Activated CD4-positive, alpha-beta T cell treated with anti-CD3 and anti-CD28 coated beads, Interleukin-2, amount 10 ng/mL, durations not matched to agents 7 days and 5 days (primary cell): ENCODE measurements at regions not wholly inside any gene's neighbourhood (a gene's known extent, or its start where the extent isn't known, plus 50 kb on each side); places are given as distances from the start of the nearest gene placed in this dataset.
"Not testable (repeated sequence)": the region's sequence is repeated elsewhere in the genome, so short reads cannot be mapped to it uniquely, and the experiment has no call there.

Source experiments
- CTCF ChIA-PET: fragments of 350-600 bp; sonication (Branson Sonifier 250); formaldehyde crosslinking; loops from one replicate; lab custom pipeline; 2021; ENCODE audit warnings: antibody characterized with exemption; lab: Charles Lee
- POLR2A ChIA-PET: fragments of 350-600 bp; sonication (Branson Sonifier 250); formaldehyde crosslinking; loops from one replicate; lab custom pipeline; 2021; ENCODE audit warnings: antibody characterized with exemption; lab: Charles Lee
- DNase-seq: peaks from one replicate; pipeline ENCODE4 v3.0.0-alpha.2; 2020
- H3K27ac Mint-ChIP-seq: one replicate; pipeline ENCODE4 v1.8.0; 2021; ENCODE audit warnings: mild to moderate bottlenecking, moderate library complexity, mixed read lengths
- H3K27me3 Mint-ChIP-seq: one replicate; pipeline ENCODE4 v1.8.0; 2021; ENCODE audit warnings: mixed read lengths
- H3K36me3 Mint-ChIP-seq: one replicate; pipeline ENCODE4 v1.8.0; 2021; ENCODE audit warnings: low read depth, mixed read lengths
- H3K4me1 Mint-ChIP-seq: one replicate; pipeline ENCODE4 v1.8.0; 2021; ENCODE audit warnings: mixed read lengths
- H3K4me3 Mint-ChIP-seq: one replicate; pipeline ENCODE4 v1.8.0; 2021; ENCODE audit warnings: mild to moderate bottlenecking, moderate library complexity, mixed read lengths
- H3K9me3 Mint-ChIP-seq: one replicate; pipeline ENCODE4 v1.8.0; 2021; ENCODE audit warnings: mixed read lengths

DNA sequence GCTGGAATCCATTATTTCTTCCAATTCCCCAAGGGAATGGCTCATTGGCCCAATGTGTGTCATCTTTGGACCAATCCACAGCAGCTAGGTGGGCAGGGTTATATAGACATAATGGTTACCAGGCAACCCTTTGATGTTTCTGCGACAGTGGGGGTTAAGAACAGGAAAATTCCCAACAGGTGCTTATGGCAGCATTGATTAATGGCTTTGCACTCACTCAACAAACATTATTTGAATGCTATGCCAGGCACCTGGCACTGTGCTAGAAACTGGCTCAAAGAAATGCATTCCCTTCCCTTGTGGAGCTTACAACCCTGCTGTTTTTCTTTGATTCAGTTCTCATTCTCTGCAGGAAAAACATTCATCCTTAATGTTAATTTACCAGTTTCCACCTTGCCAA lies 1221.0 kb downstream of the AACS start:
- CTCF ChIA-PET, result interaction anchor here (0.6 kb wide), 1 partner anchor 30 kb away, joined by 3 read pairs; no protein-coding TSS in a partner anchor
- H3K4me3 Mint-ChIP-seq, result no peak overlapping the region
- no peaks in the 10 kb centered on the region for H3K27me3 Mint-ChIP-seq

DNA sequence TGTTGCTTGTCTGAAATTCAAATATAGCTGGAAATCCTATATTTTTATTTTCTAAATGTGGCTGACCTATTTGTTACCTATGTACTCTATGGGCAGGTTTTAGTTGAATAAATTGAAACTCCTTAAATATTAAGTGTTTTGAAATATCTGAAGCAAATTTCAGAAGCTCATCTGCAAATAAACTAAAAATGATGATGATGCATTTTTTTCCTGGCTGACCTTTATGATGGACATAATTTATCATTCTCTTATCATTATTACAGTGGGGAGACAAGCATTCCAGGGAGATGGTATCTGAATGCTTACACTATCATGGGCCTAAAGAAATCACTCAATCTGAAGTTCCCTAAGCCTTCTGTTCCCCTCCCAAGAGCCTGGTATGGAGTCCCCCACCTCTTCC lies 1225.2 kb downstream of the AACS start:
- Mint-ChIP-seq H3K27ac (no peak overlapping the region), H3K4me3 (no peak overlapping the region), H3K4me1 (no peaks in the 10 kb centered on the region), H3K9me3 (peaks cover 16% of the 10 kb centered on the region), H3K36me3 (no peaks in the 10 kb centered on the region), H3K27me3 (no peaks in the 10 kb centered on the region)
- DNase-seq, result no peak
- ChIA-PET POLR2A (no interaction called here), CTCF (no interaction called here)

More for the DNA sequence above, 1221.0 kb downstream of the AACS start:
- peaks cover 10% of the 10 kb centered on the region for H3K9me3 Mint-ChIP-seq
- no peak overlapping the region for H3K27ac Mint-ChIP-seq
- DNase-seq, result no peak
- H3K4me1 Mint-ChIP-seq, result no peaks in the 10 kb centered on the region
- H3K36me3 Mint-ChIP-seq, result no peaks in the 10 kb centered on the region
- POLR2A ChIA-PET, result no interaction called here

- CTCF ChIA-PET, H3K27me3 Mint-ChIP-seq, DNase-seq, H3K36me3 Mint-ChIP-seq, H3K4me3 Mint-ChIP-seq, H3K27ac Mint-ChIP-seq, H3K4me1 Mint-ChIP-seq, POLR2A ChIA-PET: not testable (repeated sequence)
- H3K9me3 Mint-ChIP-seq, result peaks cover 15% of the 10 kb centered on the region
Measured at GRCh38 chr12:126291987-126292386, 1226.8 kb downstream of the AACS start.

- Mint-ChIP-seq H3K9me3 (peaks cover 13% of the 10 kb centered on the region), H3K4me1 (no peaks in the 10 kb centered on the region), H3K36me3 (no peaks in the 10 kb centered on the region), H3K27ac (no peak overlapping the region), H3K4me3 (no peak overlapping the region), H3K27me3 (no peaks in the 10 kb centered on the region)
- POLR2A ChIA-PET, result no interaction called here
- CTCF ChIA-PET, result no interaction called here
- DNase-seq, result no peak
Measured at GRCh38 chr12:126295652-126296051, 1230.4 kb downstream of the AACS start.

- H3K27me3 Mint-ChIP-seq, result no peaks in the 10 kb centered on the region
- peaks cover 12% of the 10 kb centered on the region for H3K9me3 Mint-ChIP-seq
- ChIA-PET POLR2A (no interaction called here), CTCF (no interaction called here)
- DNase-seq, result no peak
- H3K4me3 Mint-ChIP-seq, result no peak overlapping the region
- H3K27ac Mint-ChIP-seq, result no peak overlapping the region
- H3K36me3 Mint-ChIP-seq, result no peaks in the 10 kb centered on the region
- H3K4me1 Mint-ChIP-seq, result no peaks in the 10 kb centered on the region
Measured at GRCh38 chr12:126309278-126309677, 1244.0 kb downstream of the AACS start.

DNA sequence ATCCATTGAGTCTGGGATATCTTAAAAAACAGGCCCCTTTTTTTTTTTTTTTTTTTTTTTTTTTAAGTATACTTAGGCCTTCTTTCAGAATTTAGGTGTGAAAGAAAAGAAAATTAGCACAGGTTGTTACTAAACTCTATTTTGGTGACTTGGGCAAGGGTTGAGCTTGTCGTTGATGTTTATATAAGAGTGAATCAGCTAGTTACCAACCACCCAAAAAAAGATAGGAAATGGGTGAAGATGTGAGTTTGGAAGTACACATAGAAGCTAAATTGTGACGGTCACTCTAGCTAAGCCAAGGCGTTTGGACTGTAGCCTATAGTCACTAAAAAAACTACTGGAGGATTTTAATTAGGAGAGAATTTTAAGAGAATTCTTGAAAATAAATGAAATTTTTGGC lies 1247.2 kb downstream of the AACS start:
- Mint-ChIP-seq H3K4me3 (no peak overlapping the region), H3K36me3 (no peaks in the 10 kb centered on the region), H3K4me1 (no peaks in the 10 kb centered on the region), H3K9me3 (peaks cover 5% of the 10 kb centered on the region), H3K27me3 (no peaks in the 10 kb centered on the region), H3K27ac (no peak overlapping the region)
- DNase-seq, result no peak
- ChIA-PET CTCF (no interaction called here), POLR2A (no interaction called here)

DNA sequence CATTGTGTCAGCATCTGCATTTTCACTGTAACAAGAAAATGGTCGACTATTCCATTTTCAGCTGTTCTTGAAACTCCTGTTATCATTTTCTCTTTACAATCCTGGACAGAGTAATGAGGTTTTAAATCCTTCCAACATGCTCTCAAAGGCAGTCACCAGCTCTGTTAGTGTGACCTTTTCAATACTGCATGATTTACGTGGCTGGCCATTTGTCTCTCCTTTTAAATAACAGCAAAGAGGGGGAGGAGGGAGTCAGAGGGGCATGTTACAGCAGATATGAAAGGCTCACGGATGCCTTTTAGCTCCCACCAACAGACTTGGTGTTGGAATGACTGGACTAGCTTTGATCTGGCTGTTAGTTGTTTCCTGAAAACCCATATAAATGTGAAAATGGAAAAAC lies 1251.2 kb downstream of the AACS start:
- CTCF ChIA-PET, result interaction anchor here (0.6 kb wide), 2 partner anchors 31 to 1623 kb away, joined by 3 to 4 read pairs; no protein-coding TSS in a partner anchor
- no peak for DNase-seq
- H3K4me3 Mint-ChIP-seq, result no peak overlapping the region
- no peaks in the 10 kb centered on the region for H3K36me3 Mint-ChIP-seq
- H3K4me1 Mint-ChIP-seq, result no peaks in the 10 kb centered on the region
- no peaks in the 10 kb centered on the region for H3K27me3 Mint-ChIP-seq
- H3K9me3 Mint-ChIP-seq, result peaks cover under 1% of the 10 kb centered on the region
- POLR2A ChIA-PET, result no interaction called here
- no peak overlapping the region for H3K27ac Mint-ChIP-seq

GRCh38 chr12:126337556-126338441 lies 1272.6 kb downstream of the AACS start:
- no peaks in the 10 kb centered on the region for H3K4me1 Mint-ChIP-seq
- H3K9me3 Mint-ChIP-seq, result peaks cover 7% of the 10 kb centered on the region
- DNase-seq, result no peak
- H3K27me3 Mint-ChIP-seq, result no peaks in the 10 kb centered on the region
- H3K36me3 Mint-ChIP-seq, result no peaks in the 10 kb centered on the region
- CTCF ChIA-PET, result no interaction called here
- no peak overlapping the region for H3K27ac Mint-ChIP-seq
- no peak overlapping the region for H3K4me3 Mint-ChIP-seq
- POLR2A ChIA-PET, result no interaction called here

DNA sequence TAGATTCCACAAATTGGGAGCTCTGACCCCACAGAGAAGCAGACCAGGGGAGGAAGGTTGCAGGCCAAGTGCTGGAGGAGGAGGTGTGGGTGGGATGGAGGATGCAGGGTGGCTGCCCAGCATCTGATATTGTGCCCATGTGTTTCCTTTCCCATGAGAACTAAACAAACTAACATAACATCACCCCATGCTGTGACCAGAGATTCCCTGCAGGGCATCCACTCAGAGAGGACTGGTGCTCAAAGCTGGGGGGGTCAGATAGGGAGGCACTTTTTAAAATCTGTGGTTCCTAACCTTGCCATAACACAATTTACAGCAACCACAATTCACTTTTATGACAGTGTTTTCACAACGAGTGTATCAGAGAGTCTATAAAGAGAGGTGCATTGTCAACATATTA lies 1277.6 kb downstream of the AACS start:
- ChIA-PET POLR2A (no interaction called here), CTCF (no interaction called here)
- H3K27ac Mint-ChIP-seq, result no peak overlapping the region
- peaks cover 8% of the 10 kb centered on the region for H3K9me3 Mint-ChIP-seq
- no peaks in the 10 kb centered on the region for H3K36me3 Mint-ChIP-seq
- H3K27me3 Mint-ChIP-seq, result no peaks in the 10 kb centered on the region
- no peak overlapping the region for H3K4me3 Mint-ChIP-seq
- DNase-seq, result no peak
- no peaks in the 10 kb centered on the region for H3K4me1 Mint-ChIP-seq

- no peak for DNase-seq
- H3K36me3 Mint-ChIP-seq, result no peaks in the 10 kb centered on the region
- H3K27me3 Mint-ChIP-seq, result no peaks in the 10 kb centered on the region
- ChIA-PET POLR2A (no interaction called here), CTCF (no interaction called here)
- no peaks in the 10 kb centered on the region for H3K4me1 Mint-ChIP-seq
- no peak overlapping the region for H3K27ac Mint-ChIP-seq
- peaks cover 6% of the 10 kb centered on the region for H3K9me3 Mint-ChIP-seq
- H3K4me3 Mint-ChIP-seq, result no peak overlapping the region
Measured at GRCh38 chr12:126343321-126343720, 1278.1 kb downstream of the AACS start.

DNA sequence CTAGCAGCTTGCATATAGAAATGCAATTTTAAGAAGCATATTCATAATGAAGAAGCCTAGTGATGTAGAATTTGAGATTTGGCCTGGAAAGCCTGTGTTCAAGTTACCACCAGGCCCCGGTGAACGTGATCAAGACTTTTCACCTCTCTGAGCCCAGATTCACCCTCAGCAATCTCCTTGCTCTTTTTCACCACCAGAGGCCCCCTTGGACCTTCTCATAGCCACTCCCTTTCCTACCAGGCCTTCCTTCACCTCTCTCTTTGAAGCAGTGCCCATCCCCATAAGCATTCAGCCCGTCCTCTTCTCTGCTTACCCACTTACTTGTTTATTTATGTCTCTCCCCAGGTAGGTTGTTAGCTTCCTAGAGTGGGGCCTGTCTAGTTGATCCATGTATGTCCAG lies 1280.9 kb downstream of the AACS start:
- ChIA-PET POLR2A (no interaction called here), CTCF (no interaction called here)
- Mint-ChIP-seq H3K36me3 (no peaks in the 10 kb centered on the region), H3K27me3 (no peaks in the 10 kb centered on the region), H3K4me3 (no peak overlapping the region), H3K4me1 (no peaks in the 10 kb centered on the region), H3K9me3 (peaks cover 3% of the 10 kb centered on the region), H3K27ac (no peak overlapping the region)
- no peak for DNase-seq

- H3K36me3 Mint-ChIP-seq, result no peaks in the 10 kb centered on the region
Measured at GRCh38 chr12:126347421-126347820, 1282.2 kb downstream of the AACS start.

GRCh38 chr12:126349383-126349782 lies 1284.1 kb downstream of the AACS start:
- ChIA-PET POLR2A (no interaction called here), CTCF (no interaction called here)
- H3K27me3 Mint-ChIP-seq, result no peaks in the 10 kb centered on the region
- H3K36me3 Mint-ChIP-seq, result no peaks in the 10 kb centered on the region
- no peaks in the 10 kb centered on the region for H3K4me1 Mint-ChIP-seq
- H3K4me3 Mint-ChIP-seq, result no peak overlapping the region
- H3K27ac Mint-ChIP-seq, result no peak overlapping the region
- DNase-seq, result no peak
- peaks cover 3% of the 10 kb centered on the region for H3K9me3 Mint-ChIP-seq

More at GRCh38 chr12:126347421-126347820, 1282.2 kb downstream of the AACS start:
- Mint-ChIP-seq H3K27ac (no peak overlapping the region), H3K27me3 (no peaks in the 10 kb centered on the region), H3K4me1 (no peaks in the 10 kb centered on the region), H3K4me3 (no peak overlapping the region), H3K9me3 (peaks cover 3% of the 10 kb centered on the region)
- ChIA-PET POLR2A (no interaction called here), CTCF (interaction anchor here (0.5 to 0.6 kb wide), 2 partner anchors 138 to 442 kb away, joined by 3 read pairs; no protein-coding TSS in a partner anchor)
- DNase-seq, result no peak
